GM21737 (cell line): ENCODE measurements at regions not wholly inside any gene's neighbourhood (a gene's known extent, or its start where the extent isn't known, plus 50 kb on each side); places are given as distances from the start of the nearest gene placed in this dataset.
"Not testable (repeated sequence)": the region's sequence is repeated elsewhere in the genome, so short reads cannot be mapped to it uniquely, and the experiment has no call there.

Experiments used
- ATAC-seq: cut with Tn5 transposase; IDR thresholded peaks from one replicate; pipeline ENCODE4 v1.9.1; 2021; ENCODE audit warnings: mild to moderate bottlenecking, moderate library complexity; ENCODE audit not compliant: unreplicated experiment

- no peak for ATAC-seq
These were observed 905.0 kb upstream of the ATXN7L3B start for GRCh38 chr12:73632661-73633060.

GRCh38 chr12:73639397-73639796 lies 898.2 kb upstream of the ATXN7L3B start:
- ATAC-seq, result not testable (repeated sequence)

DNA sequence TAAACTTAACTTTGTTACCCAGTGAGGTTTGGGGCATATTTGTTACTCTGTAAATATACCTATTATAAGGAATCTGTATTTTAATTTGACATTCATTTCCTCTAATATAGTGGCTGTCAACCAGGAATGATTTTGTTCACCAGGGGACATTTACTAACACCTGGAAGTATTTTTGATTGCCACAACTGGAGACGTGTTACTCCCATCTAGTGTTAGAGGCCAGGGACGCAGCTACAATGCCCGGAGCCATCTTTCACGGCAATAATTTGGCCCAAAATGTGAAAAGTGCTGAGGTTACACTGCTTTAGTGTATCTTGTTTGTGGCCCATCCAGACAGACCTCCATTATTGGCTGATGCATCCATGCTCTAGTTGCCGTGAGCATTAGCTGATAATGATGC lies 881.3 kb upstream of the ATXN7L3B start:
- no peak for ATAC-seq

DNA sequence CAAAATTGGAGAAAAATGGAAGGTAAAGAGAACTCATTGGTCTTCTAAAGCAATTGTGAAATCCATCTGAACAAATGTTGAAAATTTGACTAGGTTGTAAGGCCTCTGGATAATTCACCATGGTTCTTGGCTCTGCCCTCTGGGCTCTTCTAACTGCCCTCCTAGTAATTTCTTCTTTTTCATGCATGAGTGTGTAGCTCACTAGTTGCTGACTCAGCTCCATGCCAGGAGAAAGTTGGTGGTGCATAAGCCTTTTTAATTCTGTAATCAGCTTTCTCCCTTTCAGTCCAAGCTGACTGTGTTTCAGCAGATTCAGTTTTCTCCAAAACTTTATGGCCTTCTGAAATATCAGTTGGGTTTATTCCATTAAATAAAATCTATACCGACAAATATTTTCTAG lies 877.8 kb upstream of the ATXN7L3B start:
- no peak for ATAC-seq

- no peak for ATAC-seq
These were observed 872.4 kb upstream of the ATXN7L3B start for GRCh38 chr12:73665193-73665592.

- not testable (repeated sequence) for ATAC-seq
These were observed 866.1 kb upstream of the ATXN7L3B start for GRCh38 chr12:73671550-73671949.

GRCh38 chr12:73677520-73678291 lies 859.9 kb upstream of the ATXN7L3B start:
- no peak for ATAC-seq

DNA sequence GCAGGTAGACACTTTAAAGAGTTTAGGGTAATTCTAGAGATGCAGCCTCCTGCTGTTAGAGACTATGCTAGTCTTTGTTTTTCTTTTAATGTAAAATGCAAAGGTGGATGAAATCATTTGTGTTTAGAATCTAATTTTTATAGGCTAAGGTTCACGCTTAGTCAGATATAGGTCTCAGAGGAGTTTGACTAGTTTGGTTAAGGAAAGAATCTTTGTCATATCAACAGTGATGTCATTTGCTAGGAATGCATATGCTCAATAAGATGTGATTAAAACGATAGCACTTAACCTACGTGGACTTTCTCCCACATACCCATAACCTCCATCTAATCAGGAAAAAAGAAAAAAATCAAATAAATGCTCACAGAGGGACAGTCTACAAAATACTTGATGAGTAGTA lies 859.3 kb upstream of the ATXN7L3B start:
- no peak for ATAC-seq

GRCh38 chr12:73699318-73699717 lies 838.3 kb upstream of the ATXN7L3B start:
- ATAC-seq, result no peak

DNA sequence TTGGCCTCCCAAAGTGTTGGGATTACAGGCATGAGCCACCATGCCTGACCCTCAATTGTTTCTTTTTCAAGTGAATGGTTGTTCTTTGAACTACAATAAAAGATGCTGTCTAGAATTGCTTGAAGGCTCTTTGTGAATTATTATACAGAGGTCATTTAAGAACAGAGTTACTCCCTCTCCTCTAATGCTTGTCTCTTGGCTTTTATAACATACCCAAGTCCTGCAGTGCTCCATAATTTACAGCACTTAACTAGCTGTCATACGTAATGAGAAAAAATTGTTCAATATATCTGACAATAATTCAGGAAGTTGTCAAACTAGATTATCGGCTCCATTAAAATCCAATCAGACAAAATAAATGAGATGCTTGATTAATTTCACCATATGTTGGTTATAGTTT lies 823.0 kb upstream of the ATXN7L3B start:
- ATAC-seq, result no peak

DNA sequence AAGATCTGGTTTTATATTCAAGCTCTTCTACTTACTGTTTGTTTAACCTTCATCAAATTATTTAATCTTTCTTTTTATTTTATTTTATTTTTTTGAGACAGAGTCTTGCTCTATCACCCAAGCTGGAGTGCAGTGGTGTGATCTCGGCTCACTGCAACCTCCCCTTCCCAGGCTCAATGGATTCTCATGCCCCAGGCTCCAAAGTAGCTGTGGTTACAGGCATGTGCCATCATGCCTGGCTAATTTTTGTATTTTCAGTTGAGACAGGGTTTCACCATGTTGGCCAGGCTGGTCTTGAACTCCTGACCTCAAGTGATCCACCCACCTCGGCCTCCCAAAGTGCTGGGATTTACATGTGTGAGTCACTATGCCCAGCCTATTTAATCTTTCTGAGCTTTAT lies 821.5 kb upstream of the ATXN7L3B start:
- ATAC-seq, result not testable (repeated sequence)

DNA sequence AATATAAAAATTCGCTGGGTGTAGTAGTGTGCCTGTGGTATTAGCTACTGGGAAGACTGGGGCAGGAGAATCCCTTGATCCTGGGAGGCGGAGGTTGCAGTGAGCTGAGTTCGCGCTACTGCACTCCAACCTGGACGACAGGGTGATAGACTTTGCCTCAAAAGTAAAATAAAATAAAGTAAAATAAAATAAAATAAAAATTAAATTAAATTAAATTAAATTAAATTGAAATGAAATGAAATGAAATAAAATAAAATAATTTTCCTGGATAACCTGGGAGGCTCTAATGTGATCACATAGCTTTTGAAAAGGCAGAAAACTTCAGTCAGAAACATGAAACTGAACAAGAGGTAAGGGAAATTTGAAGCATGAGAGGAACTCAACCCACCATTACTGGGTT lies 818.4 kb upstream of the ATXN7L3B start:
- ATAC-seq, result no peak

- ATAC-seq, result no peak
These were observed 810.8 kb upstream of the ATXN7L3B start for GRCh38 chr12:73726881-73727280.

DNA sequence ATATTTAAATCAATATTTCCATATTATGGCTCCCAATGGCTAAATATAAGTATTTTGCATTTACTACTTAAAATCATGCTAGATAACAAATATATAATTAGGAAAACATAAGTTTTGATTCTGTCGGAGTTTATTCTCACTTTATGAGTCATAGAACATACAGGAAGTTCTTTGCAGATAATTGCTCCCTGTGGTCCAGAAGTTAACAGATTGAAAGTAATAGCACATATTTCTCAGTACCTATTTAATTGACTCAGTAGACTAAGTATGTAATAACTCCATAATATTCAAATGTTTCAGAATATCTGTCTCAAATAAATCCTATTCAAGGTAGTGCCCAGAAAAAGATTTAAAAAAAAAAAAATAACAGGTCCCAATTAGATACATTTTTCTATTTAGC lies 806.0 kb upstream of the ATXN7L3B start:
- ATAC-seq, result no peak

DNA sequence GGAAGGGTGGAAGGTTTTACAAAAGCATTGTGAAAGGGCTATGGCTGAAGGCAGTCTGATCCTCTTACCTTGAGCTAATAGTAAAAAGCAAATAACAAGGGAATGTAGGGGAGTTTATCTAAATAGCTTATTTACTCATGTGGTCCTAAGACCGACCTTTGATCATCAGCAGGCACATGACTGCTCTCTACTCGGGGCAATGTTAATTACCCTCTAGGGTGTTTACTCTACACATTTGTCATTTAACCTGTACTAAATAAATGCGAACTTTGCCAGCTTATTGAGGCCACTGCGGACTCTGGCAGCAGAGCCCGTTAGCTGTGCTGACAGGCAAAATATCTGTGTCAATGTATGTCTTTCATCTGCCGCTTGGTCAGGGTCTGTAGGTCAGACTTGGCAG lies 768.3 kb upstream of the ATXN7L3B start:
- ATAC-seq, result no peak

- no peak for ATAC-seq
These were observed 739.1 kb upstream of the ATXN7L3B start for GRCh38 chr12:73798523-73798922.

DNA sequence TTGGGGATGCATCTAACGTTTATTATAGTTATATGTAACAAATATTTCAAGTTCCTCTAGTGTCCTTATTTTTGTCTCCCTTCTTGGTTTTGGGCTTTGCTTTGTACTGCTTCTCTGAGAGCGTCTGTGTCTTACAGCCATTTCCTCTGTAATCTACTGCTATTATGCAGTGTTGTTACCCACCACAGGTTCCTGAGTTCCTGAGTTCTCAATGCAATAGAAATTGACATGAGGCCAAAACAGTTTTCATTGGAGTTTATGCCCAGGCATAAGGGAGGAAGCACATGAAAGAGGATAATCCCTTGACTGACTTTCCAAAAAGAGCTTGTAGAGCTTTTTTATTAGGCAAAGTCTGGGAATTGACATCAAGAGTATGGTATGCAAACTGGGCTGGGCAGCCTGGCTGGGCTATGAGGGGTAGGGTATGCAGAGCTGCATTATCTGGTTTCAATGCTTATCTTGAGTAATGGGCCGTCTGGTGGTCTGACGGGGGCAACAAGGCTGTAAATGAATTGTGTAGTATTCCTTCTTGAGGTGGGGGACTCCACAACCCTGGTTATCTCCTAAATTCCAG lies 722.5 kb upstream of the ATXN7L3B start:
- no peak for ATAC-seq

DNA sequence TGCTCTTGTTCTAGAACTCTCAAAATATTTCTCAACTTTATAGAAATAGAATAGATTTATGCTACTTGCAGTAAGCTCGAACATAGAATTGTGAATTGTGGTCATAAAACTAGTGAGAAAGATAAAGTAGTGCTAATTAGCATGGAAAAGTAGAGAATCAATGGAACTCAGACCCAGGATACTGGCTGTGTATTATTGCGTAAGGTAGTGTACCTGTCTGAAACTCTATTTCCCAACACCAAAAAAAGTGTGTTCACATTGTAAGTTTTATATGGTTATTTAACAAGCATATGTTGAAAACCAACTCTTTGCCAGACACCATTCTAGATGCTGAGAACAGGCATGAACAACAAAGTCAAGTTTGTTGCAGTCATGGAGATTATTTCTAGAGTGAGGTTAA lies 720.5 kb upstream of the ATXN7L3B start:
- no peak for ATAC-seq

DNA sequence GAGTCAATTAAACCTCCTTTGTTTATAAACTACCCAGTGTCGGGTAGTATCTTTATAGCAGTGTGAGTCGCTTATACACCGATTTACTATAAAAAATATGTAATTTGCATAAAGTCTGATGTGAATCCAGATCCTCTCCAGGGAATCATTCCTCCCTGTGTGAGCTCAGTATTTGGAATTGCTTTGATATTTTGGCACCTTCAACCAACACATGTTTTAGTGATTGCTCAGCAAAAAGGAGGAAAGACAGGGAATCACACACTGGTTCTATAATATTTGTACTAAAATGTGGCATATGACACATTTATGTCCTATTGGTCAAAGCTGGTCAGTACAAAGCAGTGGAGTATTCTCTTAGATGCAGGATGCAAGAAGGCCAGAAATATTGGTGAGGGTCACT lies 703.9 kb upstream of the ATXN7L3B start:
- ATAC-seq, result no peak

- no peak for ATAC-seq
These were observed 695.7 kb upstream of the ATXN7L3B start for GRCh38 chr12:73841963-73842362.

GRCh38 chr12:73863546-73863945 lies 674.1 kb upstream of the ATXN7L3B start:
- ATAC-seq, result no peak

- no peak for ATAC-seq
These were observed 670.5 kb upstream of the ATXN7L3B start for GRCh38 chr12:73867147-73867546.

DNA sequence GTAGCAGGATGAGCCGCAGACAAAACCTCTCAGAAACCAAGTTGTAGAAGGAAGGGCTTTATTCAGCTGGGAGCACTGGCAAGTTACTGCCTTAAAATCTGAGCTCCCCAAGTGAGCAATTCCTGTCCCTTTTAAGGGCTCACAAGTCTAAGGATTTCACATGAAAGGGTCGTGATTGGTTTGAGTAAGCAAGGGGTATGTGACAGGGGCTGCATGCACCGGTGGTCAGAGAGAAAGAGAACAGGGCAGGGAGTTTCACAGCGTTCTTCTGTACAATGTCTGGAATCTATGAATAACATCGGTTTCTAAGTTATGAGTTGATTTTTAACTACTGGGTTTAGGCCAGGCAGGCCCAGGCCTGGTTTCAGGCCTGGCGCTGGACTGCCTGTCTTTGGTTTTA lies 660.3 kb upstream of the ATXN7L3B start:
- ATAC-seq, result not testable (repeated sequence)
